ENCODE measurements at regions not wholly inside any gene's neighbourhood (a gene's known extent, or its start where the extent isn't known, plus 50 kb on each side); places are given as distances from the start of the nearest gene placed in this dataset.

DNA sequence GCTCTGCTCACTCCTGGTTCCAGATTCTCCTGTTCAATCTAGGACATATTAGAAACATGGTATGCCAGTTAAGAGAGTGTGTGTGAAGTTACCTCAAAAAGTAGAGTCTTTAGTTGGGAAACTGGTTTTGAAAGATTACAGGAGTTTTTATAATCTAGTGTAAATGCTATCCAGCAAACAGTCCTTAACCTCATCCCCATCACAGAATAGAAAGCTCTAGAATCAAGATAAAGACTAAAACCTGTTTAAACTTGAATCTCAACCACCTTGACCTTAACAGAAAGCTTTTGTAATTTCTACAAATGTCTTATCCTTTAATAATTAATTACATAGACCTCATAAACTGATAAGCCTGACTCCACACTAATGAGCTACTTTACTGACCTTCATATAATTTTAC lies 1288.7 kb upstream of the SORCS1 start:
- Histone ChIP-seq H3K79me2 (replicated peaks; ENCODE audit: insufficient read depth, low read length) (no peaks in the 10 kb centered on the region), H3K4me2 (ENCODE audit: low read length) (no peak overlapping the region), H3K9ac (ENCODE audit: low read length) (no peak overlapping the region), H3K4me3 (ENCODE audit: low read length) (no peak overlapping the region), H3F3A (ENCODE audit: insufficient read depth, low read length, poor library complexity, severe bottlenecking) (no peaks in the 10 kb centered on the region), H3K9me3 (ENCODE audit: low read length) (no peaks in the 10 kb centered on the region), H3K27me3 (ENCODE audit: insufficient read depth, low read depth, low read length) (no peaks in the 10 kb centered on the region), H3K27ac (ENCODE audit: low read length) (no peak overlapping the region), H2AFZ (ENCODE audit: low read depth, low read length) (no peak overlapping the region), H4K20me1 (ENCODE audit: insufficient read depth) (no peaks in the 10 kb centered on the region), H3K36me3 (ENCODE audit: insufficient read depth, low read length) (no peaks in the 10 kb centered on the region), H3K9me2 (ENCODE audit: insufficient read depth, low read length) (no peaks in the 10 kb centered on the region)
- TF ChIP-seq SMC3 (conservative IDR thresholded peaks at IDR 0.05; ENCODE audit: poor library complexity) (no peak), EP300 (conservative IDR thresholded peaks at IDR 0.05; ENCODE audit: poor library complexity, severe bottlenecking) (no peak), TAF1 (IDR thresholded peaks at IDR 0.05; ENCODE audit: low read depth) (no peak), RAD21 (conservative IDR thresholded peaks at IDR 0.05) (no peak), EZH2 (IDR thresholded peaks at IDR 0.05; ENCODE audit: borderline replicate concordance, insufficient read depth, low read length, poor library complexity, severe bottlenecking) (no peak), POLR2AphosphoS5 (IDR thresholded peaks at IDR 0.05) (no peak), REST (IDR thresholded peaks at IDR 0.05; ENCODE audit: borderline replicate concordance) (no peak), MXI1 (conservative IDR thresholded peaks at IDR 0.05; ENCODE audit: poor library complexity, severe bottlenecking) (no peak)
- TF ChIP-seq, protein P1, sequence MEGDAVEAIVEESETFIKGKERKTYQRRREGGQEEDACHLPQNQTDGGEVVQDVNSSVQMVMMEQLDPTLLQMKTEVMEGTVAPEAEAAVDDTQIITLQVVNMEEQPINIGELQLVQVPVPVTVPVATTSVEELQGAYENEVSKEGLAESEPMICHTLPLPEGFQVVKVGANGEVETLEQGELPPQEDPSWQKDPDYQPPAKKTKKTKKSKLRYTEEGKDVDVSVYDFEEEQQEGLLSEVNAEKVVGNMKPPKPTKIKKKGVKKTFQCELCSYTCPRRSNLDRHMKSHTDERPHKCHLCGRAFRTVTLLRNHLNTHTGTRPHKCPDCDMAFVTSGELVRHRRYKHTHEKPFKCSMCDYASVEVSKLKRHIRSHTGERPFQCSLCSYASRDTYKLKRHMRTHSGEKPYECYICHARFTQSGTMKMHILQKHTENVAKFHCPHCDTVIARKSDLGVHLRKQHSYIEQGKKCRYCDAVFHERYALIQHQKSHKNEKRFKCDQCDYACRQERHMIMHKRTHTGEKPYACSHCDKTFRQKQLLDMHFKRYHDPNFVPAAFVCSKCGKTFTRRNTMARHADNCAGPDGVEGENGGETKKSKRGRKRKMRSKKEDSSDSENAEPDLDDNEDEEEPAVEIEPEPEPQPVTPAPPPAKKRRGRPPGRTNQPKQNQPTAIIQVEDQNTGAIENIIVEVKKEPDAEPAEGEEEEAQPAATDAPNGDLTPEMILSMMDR (IDR thresholded peaks at IDR 0.05; ENCODE audit: poor library complexity, severe bottlenecking): no peak

DNA sequence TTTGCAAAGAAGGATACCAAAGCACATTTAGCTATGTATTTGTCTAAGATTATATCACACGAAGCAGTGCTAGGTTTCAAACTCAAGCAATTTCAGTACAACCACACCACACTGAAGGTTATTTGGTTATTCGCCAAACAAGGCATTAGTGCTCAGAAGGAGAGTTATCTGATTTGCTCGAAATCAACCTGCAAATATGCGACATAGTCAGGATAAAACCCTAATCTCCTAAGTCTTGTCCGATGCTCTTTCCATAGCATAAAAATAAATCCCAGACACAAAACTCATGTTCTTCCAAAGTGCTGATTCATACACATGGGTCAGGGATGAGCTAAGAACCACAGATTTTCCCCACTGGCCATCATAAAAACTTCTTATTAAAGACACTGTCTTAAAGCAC lies 1288.0 kb upstream of the SORCS1 start:
- no peaks in the 10 kb centered on the region for H3F3A ChIP-seq (ENCODE audit: insufficient read depth, low read length, poor library complexity, severe bottlenecking)
- H3K27ac ChIP-seq (ENCODE audit: low read length): no peak overlapping the region
- H3K27me3 ChIP-seq (ENCODE audit: insufficient read depth, low read depth, low read length): no peaks in the 10 kb centered on the region
- no peak overlapping the region for H2AFZ ChIP-seq (ENCODE audit: low read depth, low read length)
- H3K4me3 ChIP-seq (ENCODE audit: low read length): no peak overlapping the region
- H3K9ac ChIP-seq (ENCODE audit: low read length): no peak overlapping the region
- TF ChIP-seq SMC3 (conservative IDR thresholded peaks at IDR 0.05; ENCODE audit: poor library complexity): no peak
- TF ChIP-seq EP300 (conservative IDR thresholded peaks at IDR 0.05; ENCODE audit: poor library complexity, severe bottlenecking): no peak
- no peak for TF ChIP-seq TAF1 (IDR thresholded peaks at IDR 0.05; ENCODE audit: low read depth)
- no peak for TF ChIP-seq MXI1 (conservative IDR thresholded peaks at IDR 0.05; ENCODE audit: poor library complexity, severe bottlenecking)
- no peaks in the 10 kb centered on the region for H4K20me1 ChIP-seq (ENCODE audit: insufficient read depth)
- H3K9me2 ChIP-seq (ENCODE audit: insufficient read depth, low read length): no peaks in the 10 kb centered on the region
- no peaks in the 10 kb centered on the region for H3K9me3 ChIP-seq (ENCODE audit: low read length)
- no peaks in the 10 kb centered on the region for H3K79me2 ChIP-seq (replicated peaks; ENCODE audit: insufficient read depth, low read length)
- no peaks in the 10 kb centered on the region for H3K36me3 ChIP-seq (ENCODE audit: insufficient read depth, low read length)
- no peak overlapping the region for H3K4me2 ChIP-seq (ENCODE audit: low read length)

DNA sequence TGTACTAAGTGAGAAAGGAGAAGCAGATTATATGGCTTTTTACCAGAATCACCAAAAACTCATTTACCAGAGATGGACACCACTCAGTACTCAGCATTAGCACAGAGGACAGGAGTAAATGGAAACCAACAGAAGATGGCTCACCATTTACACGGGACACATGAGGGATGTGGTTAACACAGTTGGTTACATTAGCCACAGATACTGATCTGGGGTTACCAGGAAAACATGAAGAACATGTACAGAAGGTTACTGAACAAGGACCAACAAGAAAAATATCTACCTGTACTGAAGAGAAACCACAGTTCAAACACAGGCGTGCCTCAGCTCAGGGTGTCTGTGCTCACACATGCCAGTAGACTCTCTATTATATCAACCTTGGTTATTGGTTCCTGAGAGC lies 1285.8 kb upstream of the SORCS1 start:
- no peak overlapping the region for H3K9ac ChIP-seq (ENCODE audit: low read length)
- no peak overlapping the region for H2AFZ ChIP-seq (ENCODE audit: low read depth, low read length)
- no peaks in the 10 kb centered on the region for H3K27me3 ChIP-seq (ENCODE audit: insufficient read depth, low read depth, low read length)
- H3K9me2 ChIP-seq (ENCODE audit: insufficient read depth, low read length): no peaks in the 10 kb centered on the region
- H3K4me2 ChIP-seq (ENCODE audit: low read length): no peak overlapping the region
- no peaks in the 10 kb centered on the region for H3K36me3 ChIP-seq (ENCODE audit: insufficient read depth, low read length)
- H3K9me3 ChIP-seq (ENCODE audit: low read length): no peaks in the 10 kb centered on the region
- H3F3A ChIP-seq (ENCODE audit: insufficient read depth, low read length, poor library complexity, severe bottlenecking): no peaks in the 10 kb centered on the region
- no peak for TF ChIP-seq MXI1 (conservative IDR thresholded peaks at IDR 0.05; ENCODE audit: poor library complexity, severe bottlenecking)
- no peak for TF ChIP-seq POLR2AphosphoS5 (IDR thresholded peaks at IDR 0.05)
- H3K4me3 ChIP-seq (ENCODE audit: low read length): no peak overlapping the region
- H3K79me2 ChIP-seq (replicated peaks; ENCODE audit: insufficient read depth, low read length): no peaks in the 10 kb centered on the region
- no peak overlapping the region for H3K27ac ChIP-seq (ENCODE audit: low read length)
- H4K20me1 ChIP-seq (ENCODE audit: insufficient read depth): no peaks in the 10 kb centered on the region
